ENCODE measurements at regions not wholly inside any gene's neighbourhood (a gene's known extent, or its start where the extent isn't known, plus 50 kb on each side); places are given as distances from the start of the nearest gene placed in this dataset.
"Not testable (repeated sequence)": the region's sequence is repeated elsewhere in the genome, so short reads cannot be mapped to it uniquely, and the experiment has no call there.

GRCh38 chr1:244329591-244330317 lies 122.0 kb downstream of the ADSS2 start:
- TF ChIP-seq SUZ12 (IDR thresholded peaks at IDR 0.05; ENCODE audit: extremely low read depth, insufficient read depth, insufficient read length): no peak
- TF ChIP-seq YY1 (IDR thresholded peaks at IDR 0.05; ENCODE audit: insufficient read depth, insufficient read length): no peak
- TF ChIP-seq ZNF274 (IDR thresholded peaks at IDR 0.05; ENCODE audit: low read depth, low read length): no peak
- H3K36me3 ChIP-seq (ENCODE audit: insufficient read depth, insufficient read length, low read length): no peaks in the 10 kb centered on the region
- DNase-seq (ENCODE audit: low read depth, low spot score): peak; percentile 81
- no peak overlapping the region for H3K9ac ChIP-seq (ENCODE audit: insufficient read length, low read depth)
- H3K27me3 ChIP-seq (ENCODE audit: insufficient read depth, insufficient read length): no peaks in the 10 kb centered on the region
- no peaks in the 10 kb centered on the region for H3K4me1 ChIP-seq (ENCODE audit: insufficient read depth, insufficient read length)
- peaks cover 16% of the 10 kb centered on the region for H3K9me3 ChIP-seq (ENCODE audit: insufficient read depth, low read length)
- H3K4me3 ChIP-seq (ENCODE audit: insufficient read length, low read depth): no peak overlapping the region

GRCh38 chr1:244330318-244330625 lies 121.4 kb downstream of the ADSS2 start:
- Histone ChIP-seq H3K4me1 (ENCODE audit: insufficient read depth, insufficient read length) (no peaks in the 10 kb centered on the region), H3K27me3 (ENCODE audit: insufficient read depth, insufficient read length) (no peaks in the 10 kb centered on the region), H3K4me3 (ENCODE audit: insufficient read length, low read depth) (no peak overlapping the region), H3K36me3 (ENCODE audit: insufficient read depth, insufficient read length, low read length) (no peaks in the 10 kb centered on the region), H3K9me3 (ENCODE audit: insufficient read depth, low read length) (peaks cover 16% of the 10 kb centered on the region), H3K9ac (ENCODE audit: insufficient read length, low read depth) (no peak overlapping the region)
- DNase-seq (ENCODE audit: low read depth, low spot score): no peak
- TF ChIP-seq SUZ12 (IDR thresholded peaks at IDR 0.05; ENCODE audit: extremely low read depth, insufficient read depth, insufficient read length) (no peak), YY1 (IDR thresholded peaks at IDR 0.05; ENCODE audit: insufficient read depth, insufficient read length) (no peak), ZNF274 (IDR thresholded peaks at IDR 0.05; ENCODE audit: low read depth, low read length) (no peak)

- H3K4me3 ChIP-seq (ENCODE audit: insufficient read length, low read depth); DNase-seq (ENCODE audit: low read depth, low spot score); H3K4me1 ChIP-seq (ENCODE audit: insufficient read depth, insufficient read length); H3K36me3 ChIP-seq (ENCODE audit: insufficient read depth, insufficient read length, low read length); H3K9ac ChIP-seq (ENCODE audit: insufficient read length, low read depth); H3K27me3 ChIP-seq (ENCODE audit: insufficient read depth, insufficient read length): not testable (repeated sequence)
- peaks cover 11% of the 10 kb centered on the region for H3K9me3 ChIP-seq (ENCODE audit: insufficient read depth, low read length)
Observed at GRCh38 chr1:244332761-244333160, 118.9 kb downstream of the ADSS2 start.

- not testable (repeated sequence) for H3K4me3 ChIP-seq (ENCODE audit: insufficient read length, low read depth); DNase-seq (ENCODE audit: low read depth, low spot score); H3K27me3 ChIP-seq (ENCODE audit: insufficient read depth, insufficient read length); H3K9ac ChIP-seq (ENCODE audit: insufficient read length, low read depth); H3K36me3 ChIP-seq (ENCODE audit: insufficient read depth, insufficient read length, low read length); H3K4me1 ChIP-seq (ENCODE audit: insufficient read depth, insufficient read length); H3K9me3 ChIP-seq (ENCODE audit: insufficient read depth, low read length)
Observed at GRCh38 chr1:244334315-244334714, 117.4 kb downstream of the ADSS2 start.

- H3K4me3 ChIP-seq (ENCODE audit: insufficient read length, low read depth); DNase-seq (ENCODE audit: low read depth, low spot score); H3K9ac ChIP-seq (ENCODE audit: insufficient read length, low read depth); H3K4me1 ChIP-seq (ENCODE audit: insufficient read depth, insufficient read length); H3K9me3 ChIP-seq (ENCODE audit: insufficient read depth, low read length); H3K27me3 ChIP-seq (ENCODE audit: insufficient read depth, insufficient read length); H3K36me3 ChIP-seq (ENCODE audit: insufficient read depth, insufficient read length, low read length): not testable (repeated sequence)
Observed at GRCh38 chr1:244334842-244335241, 116.9 kb downstream of the ADSS2 start.

GRCh38 chr1:244335456-244335855 lies 116.3 kb downstream of the ADSS2 start:
- no peaks in the 10 kb centered on the region for H3K27me3 ChIP-seq (ENCODE audit: insufficient read depth, insufficient read length)
- H3K9me3 ChIP-seq (ENCODE audit: insufficient read depth, low read length): no peaks in the 10 kb centered on the region; the same call in 1 of the 2 replicates
- no peak for TF ChIP-seq YY1 (IDR thresholded peaks at IDR 0.05; ENCODE audit: insufficient read depth, insufficient read length)
- no peak for TF ChIP-seq SUZ12 (IDR thresholded peaks at IDR 0.05; ENCODE audit: extremely low read depth, insufficient read depth, insufficient read length)
- TF ChIP-seq ZNF274 (IDR thresholded peaks at IDR 0.05; ENCODE audit: low read depth, low read length): no peak
- H3K4me1 ChIP-seq (ENCODE audit: insufficient read depth, insufficient read length): peaks cover 5% of the 10 kb centered on the region
- H3K4me3 ChIP-seq (ENCODE audit: insufficient read length, low read depth): no peak overlapping the region
- DNase-seq (ENCODE audit: low read depth, low spot score): no peak
- no peaks in the 10 kb centered on the region for H3K36me3 ChIP-seq (ENCODE audit: insufficient read depth, insufficient read length, low read length)
- H3K9ac ChIP-seq (ENCODE audit: insufficient read length, low read depth): no peak overlapping the region

- Histone ChIP-seq H3K9me3 (ENCODE audit: insufficient read depth, low read length) (no peaks in the 10 kb centered on the region; the same call in 1 of the 2 replicates), H3K36me3 (ENCODE audit: insufficient read depth, insufficient read length, low read length) (no peaks in the 10 kb centered on the region), H3K4me1 (ENCODE audit: insufficient read depth, insufficient read length) (peaks cover 6% of the 10 kb centered on the region), H3K9ac (ENCODE audit: insufficient read length, low read depth) (no peak overlapping the region), H3K4me3 (ENCODE audit: insufficient read length, low read depth) (no peak overlapping the region), H3K27me3 (ENCODE audit: insufficient read depth, insufficient read length) (no peaks in the 10 kb centered on the region)
- no peak for DNase-seq (ENCODE audit: low read depth, low spot score)
- TF ChIP-seq YY1 (IDR thresholded peaks at IDR 0.05; ENCODE audit: insufficient read depth, insufficient read length) (no peak), ZNF274 (IDR thresholded peaks at IDR 0.05; ENCODE audit: low read depth, low read length) (no peak), SUZ12 (IDR thresholded peaks at IDR 0.05; ENCODE audit: extremely low read depth, insufficient read depth, insufficient read length) (no peak)
Observed at GRCh38 chr1:244336232-244336899, 115.3 kb downstream of the ADSS2 start.

GRCh38 chr1:244337839-244338238 lies 113.9 kb downstream of the ADSS2 start:
- TF ChIP-seq YY1 (IDR thresholded peaks at IDR 0.05; ENCODE audit: insufficient read depth, insufficient read length): no peak
- no peak for TF ChIP-seq SUZ12 (IDR thresholded peaks at IDR 0.05; ENCODE audit: extremely low read depth, insufficient read depth, insufficient read length)
- no peak for TF ChIP-seq ZNF274 (IDR thresholded peaks at IDR 0.05; ENCODE audit: low read depth, low read length)
- Histone ChIP-seq H3K4me3 (ENCODE audit: insufficient read length, low read depth) (no peak overlapping the region), H3K9me3 (ENCODE audit: insufficient read depth, low read length) (no peaks in the 10 kb centered on the region), H3K36me3 (ENCODE audit: insufficient read depth, insufficient read length, low read length) (no peaks in the 10 kb centered on the region), H3K9ac (ENCODE audit: insufficient read length, low read depth) (no peak overlapping the region), H3K27me3 (ENCODE audit: insufficient read depth, insufficient read length) (no peaks in the 10 kb centered on the region), H3K4me1 (ENCODE audit: insufficient read depth, insufficient read length) (peaks cover 6% of the 10 kb centered on the region)
- DNase-seq (ENCODE audit: low read depth, low spot score): no peak

Data from NT2/D1 (cell line).